ENCODE measurements at regions not wholly inside any gene's neighbourhood (a gene's known extent, or its start where the extent isn't known, plus 50 kb on each side); places are given as distances from the start of the nearest gene placed in this dataset.
A peak's percentile ranks its signal among the peaks of the same experiment; 100 is the strongest.
"Not testable (repeated sequence)": the region's sequence is repeated elsewhere in the genome, so short reads cannot be mapped to it uniquely, and the experiment has no call there.

DNA sequence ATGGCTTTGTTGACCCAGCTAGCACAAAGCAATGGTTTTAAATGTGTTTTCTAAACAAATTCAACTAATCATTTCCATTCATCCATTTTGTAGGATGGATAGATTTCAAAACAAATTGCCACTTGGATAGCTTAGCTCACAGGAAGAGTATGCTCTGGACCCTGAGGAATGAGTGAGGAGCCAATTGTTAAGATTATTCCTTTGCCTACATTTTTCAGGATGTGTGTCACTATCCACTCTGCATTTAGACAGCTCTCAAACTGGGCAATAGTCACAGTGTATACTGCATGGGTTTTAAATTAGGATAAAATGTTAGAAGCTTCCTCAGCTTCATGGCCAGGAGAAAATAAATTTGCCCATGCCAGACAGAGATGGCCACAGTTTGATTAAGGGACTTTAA is 605.6 kb upstream of the TEX47 start:
- DNase-seq (ENCODE audit: low read depth), result no peak

DNA sequence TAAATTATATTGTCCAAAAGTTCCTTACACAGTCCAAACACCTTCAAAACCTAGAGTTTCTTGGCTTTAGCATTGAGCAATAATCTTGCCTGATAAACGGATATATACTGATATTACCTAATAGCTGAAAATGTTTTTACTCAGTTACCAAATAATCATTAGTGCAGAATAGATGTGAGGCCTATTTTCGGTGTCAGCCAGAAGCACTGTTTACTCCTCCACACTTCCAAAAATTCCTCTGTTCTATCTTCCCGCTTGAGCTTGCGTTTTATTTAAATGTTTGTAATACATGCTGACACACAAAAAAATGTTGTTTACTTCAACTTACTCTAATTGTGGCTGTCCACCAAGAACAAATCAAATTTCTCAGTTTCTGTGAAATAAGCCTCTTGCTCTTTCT is 606.2 kb upstream of the TEX47 start:
- DNase-seq (ENCODE audit: low read depth), result no peak

DNA sequence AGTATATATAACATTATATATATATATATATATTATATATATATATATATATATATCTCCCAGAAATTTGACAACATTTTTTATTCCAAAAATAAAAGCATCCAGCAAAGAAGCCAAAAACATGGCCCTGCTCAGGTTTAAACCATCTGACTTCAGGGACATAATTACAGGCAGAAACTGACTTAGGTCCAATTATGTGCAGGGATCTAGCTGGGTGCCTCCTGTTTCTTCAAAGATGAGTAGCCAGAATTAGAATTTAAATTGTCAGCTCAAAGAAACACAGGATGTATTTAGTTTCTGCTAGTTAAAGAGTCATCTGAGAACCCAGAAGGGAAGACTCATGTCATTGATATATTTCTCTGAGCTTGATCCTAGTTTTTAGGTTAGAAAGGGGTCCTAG is 656.4 kb upstream of the TEX47 start:
- no peak for DNase-seq (ENCODE audit: low read depth)

DNA sequence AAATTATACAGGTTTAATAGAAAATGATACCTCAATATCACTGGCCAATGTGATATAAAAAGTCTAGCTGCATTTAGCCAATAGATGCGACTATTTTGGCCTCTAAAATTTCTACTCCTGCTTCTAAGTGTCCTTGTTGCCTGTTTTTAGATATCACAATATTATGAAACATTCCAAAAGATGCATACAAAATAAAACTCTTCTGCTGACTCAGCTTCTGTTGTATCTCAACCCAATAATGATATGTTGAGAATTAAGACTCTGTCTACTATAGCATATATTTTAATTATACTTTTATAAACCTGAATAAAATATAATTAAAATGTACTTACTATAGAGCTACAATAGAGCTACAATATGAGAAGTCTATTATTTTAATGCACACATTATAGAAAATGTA is 661.0 kb upstream of the TEX47 start:
- DNase-seq (ENCODE audit: low read depth), result no peak

DNA sequence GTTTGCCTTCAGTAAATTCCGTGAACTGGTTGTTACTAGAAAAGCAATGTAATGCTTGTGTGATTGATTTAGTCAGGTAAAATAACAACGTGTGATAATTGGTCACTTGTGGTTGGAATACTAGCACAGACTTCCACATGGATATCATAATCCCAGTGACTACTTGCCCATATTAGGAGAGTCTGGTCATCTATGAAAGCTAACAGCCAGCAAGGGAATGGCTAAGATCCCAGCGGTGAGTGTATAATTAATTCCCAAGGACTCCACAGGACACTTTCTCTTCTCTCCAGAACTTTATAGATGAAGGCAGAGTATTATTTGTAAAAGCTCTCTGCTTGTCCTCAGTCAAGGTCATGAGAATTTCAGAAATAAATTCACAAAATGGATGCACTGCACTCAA is 662.6 kb upstream of the TEX47 start:
- DNase-seq (ENCODE audit: low read depth), result no peak

DNA sequence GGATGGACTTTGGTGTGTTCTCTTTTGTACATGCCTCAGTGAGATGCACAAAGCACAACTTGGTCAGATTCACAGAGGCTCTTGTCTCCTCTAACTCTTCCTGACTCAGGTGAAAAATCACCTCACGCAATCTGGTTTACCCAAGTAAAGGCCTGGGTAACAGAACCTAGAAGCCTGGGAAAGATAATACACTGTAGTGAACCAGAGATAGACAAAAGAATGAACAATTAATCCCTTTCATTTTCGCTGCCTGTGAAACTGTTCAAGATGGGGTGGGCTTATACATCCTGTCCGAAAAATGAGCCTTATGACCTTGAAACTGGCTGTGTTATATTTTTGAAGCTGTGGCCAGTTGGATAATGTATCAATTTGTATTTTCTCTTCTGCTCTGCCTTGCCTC is 678.9 kb upstream of the TEX47 start:
- no peak for DNase-seq (ENCODE audit: low read depth)

DNA sequence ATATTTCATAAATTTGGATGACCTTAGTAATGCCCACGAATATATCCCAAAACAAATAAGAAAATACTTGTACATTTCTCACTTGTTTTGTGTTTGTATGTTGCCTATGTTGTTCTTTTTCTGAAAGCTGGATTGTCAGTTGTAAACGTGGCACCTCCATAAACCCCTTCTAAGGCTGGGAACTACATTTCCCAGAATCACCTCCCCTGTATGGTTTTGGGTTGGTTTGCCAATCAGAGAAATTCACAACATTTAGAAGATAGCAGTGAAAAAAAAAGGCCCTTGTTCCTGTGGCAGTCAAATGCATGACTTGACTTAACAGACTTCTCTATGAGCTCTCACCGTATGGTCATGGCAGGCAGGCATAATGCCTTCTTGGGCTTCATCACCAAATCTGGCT is 676.3 kb upstream of the STEAP1 start:
- no peak for DNase-seq (ENCODE audit: low read depth)

DNA sequence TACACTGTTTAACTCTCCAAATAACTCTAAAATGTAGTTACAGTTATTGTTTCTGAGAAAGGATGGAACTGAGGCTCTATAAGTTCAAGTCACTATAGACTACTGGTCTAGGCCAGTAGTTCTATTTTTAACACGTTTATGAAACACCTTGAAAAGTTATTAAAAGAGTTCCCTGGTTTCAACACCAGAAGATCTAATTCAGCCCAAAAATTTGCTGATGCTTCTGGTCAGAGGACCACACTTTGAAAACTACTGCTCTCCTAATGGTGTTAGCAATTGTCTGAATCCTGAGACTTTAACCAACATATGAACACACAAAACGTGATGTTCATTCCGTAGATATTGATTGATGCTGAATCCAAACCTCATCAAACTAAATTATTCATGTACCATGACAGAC is 658.6 kb upstream of the STEAP1 start:
- no peak for DNase-seq (ENCODE audit: low read depth)

DNA sequence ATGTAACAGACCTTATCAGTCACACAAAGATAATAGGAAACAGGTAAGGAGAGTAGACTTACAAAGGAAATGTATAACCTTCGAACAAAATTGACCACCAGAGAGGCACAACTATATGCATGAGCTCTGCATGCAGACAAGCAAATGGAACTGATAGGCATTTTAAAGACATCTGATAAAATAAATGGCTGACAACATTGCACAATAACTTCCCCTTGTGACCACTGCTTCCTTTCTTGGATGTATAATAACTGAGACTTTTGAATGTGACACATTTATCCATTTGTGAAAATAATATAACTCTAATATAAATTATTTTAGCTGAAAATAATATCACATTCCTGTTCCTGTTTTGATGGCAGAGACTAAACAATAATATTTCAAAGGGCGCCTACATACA is 654.2 kb upstream of the STEAP1 start:
- no peak for DNase-seq (ENCODE audit: low read depth)

DNA sequence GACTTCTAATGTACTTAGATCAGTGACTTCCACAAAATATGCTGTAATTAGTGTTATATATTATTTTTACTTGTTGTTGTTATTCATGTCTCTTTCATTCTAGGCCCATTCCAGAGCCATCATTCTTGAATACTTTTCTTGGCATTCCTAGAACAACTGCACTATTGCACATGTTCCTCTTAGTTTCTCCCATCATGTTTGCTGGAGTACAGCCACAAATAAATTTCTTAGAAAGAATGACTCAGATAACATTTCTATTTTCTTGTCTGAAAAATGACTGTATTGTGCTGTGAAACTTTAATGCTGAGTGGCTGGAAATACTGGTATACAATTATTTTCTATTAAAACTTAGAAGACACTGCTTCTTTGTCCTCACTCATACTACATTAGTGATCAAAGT is 651.0 kb upstream of the STEAP1 start:
- no peak for DNase-seq (ENCODE audit: low read depth)

DNA sequence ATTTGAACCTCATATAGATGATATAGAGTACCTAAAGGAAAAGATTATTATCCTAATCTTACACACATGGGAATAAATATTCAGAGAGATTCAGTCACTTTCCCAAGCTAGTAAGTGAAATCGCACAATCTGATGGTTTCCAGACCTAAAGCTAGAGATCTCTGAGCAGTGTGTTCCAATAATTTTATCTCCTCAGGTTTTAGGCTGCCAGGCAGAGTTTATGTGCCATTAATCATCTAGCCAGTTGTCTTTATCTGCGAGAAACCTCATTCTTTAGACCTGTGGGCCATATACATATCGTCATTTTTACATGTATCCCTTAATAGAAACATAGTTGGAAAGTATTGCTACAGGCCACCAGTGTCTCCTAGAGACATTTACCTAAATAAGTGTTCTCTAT is 647.2 kb upstream of the STEAP1 start:
- DNase-seq (ENCODE audit: low read depth), result no peak

DNA sequence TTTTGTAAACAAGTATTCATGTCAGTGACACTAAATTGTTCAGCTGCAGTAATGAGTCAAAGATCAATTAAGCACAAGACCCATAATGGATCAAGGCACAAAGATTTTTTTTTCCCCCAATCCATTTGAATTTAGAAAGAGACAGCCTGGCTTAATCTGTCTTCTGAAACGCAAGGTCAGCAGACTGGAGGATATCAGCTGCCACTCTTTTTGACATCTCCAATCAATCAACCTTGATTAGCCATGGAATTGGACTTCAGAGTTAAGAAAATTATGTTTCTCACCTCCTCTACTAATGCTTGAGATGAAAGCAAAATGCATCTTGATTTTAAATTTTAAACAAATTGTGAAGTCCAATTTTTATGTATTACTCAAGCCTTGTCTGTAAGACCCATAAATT is 642.4 kb upstream of the STEAP1 start:
- DNase-seq (ENCODE audit: low read depth), result no peak

DNA sequence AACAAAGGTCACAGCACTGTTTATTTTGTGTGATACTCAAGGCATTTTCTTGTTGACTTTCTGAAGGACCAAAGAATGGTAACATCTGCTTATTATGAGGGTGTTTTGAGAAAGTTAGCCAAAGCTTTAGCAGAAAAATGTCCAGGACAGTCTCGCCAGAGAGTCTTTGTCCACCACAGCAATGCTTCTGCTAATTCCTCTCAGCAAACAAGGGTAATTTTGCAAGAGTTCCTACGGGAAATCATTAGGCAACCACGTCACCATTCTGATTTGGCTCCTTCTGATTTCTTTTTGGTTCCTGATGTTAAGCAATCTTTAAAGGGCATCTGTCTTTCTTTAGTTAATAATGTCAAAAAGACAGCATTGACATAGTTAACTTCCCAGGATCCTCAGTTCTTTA is 639.3 kb upstream of the STEAP1 start:
- DNase-seq (ENCODE audit: low read depth), result no peak

DNA sequence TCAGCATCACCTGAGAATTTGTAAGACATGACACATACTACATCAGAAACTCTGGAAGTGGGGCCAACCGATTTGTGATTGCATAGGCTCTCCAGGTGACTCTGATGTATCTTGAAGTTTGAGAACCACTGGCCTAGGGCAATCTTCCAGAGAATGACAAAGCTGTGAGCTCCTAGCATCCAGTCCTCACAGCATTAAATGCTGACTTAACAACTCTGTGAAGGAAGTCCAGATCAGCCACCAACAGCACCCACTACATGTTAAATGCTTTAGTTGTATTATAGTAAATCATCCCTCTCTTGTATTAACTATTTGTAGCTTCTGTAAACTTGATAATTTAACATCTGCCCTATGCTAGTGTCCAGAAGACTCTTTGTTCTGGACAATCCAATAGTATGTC is 636.5 kb upstream of the STEAP1 start:
- no peak for DNase-seq (ENCODE audit: low read depth)

DNA sequence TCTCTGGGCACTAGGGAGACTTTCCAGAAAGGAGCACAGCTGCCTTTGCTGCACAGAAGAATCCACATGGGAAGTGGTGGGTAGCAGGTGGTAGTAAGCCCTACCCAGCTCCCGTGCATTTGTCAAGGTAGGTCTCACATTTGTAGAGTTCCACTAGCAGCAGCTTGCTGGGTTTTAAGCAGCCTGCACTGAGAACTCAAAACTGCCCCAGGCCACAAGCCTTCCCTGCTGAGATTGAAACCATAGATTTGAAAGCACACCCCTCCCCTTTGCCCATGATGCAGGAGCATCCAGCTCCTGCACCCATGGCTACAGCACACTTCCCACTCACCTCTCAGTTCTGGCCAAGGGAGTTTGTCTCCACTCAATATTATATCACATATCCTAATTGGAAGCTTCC is 604.5 kb upstream of the STEAP1 start:
- no peak for DNase-seq (ENCODE audit: low read depth)

DNA sequence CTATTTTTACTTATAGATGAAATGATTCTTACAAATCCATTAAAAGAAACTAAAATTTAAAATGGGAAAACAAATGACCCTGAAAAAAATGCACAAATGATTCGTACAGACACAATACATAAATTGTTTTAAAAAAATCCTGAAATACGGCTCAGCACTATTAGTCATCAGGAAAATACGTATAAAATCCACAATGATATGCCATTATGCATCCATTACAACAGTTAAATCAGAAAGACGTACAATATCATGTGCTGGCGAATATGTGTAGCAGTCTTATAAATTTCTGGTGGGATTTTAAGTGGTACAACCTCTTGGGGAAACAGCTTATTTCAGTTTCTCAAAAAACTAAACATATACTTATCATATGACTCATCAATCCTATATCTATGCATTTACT is 600.1 kb upstream of the STEAP1 start:
- no peak for DNase-seq (ENCODE audit: low read depth)

DNA sequence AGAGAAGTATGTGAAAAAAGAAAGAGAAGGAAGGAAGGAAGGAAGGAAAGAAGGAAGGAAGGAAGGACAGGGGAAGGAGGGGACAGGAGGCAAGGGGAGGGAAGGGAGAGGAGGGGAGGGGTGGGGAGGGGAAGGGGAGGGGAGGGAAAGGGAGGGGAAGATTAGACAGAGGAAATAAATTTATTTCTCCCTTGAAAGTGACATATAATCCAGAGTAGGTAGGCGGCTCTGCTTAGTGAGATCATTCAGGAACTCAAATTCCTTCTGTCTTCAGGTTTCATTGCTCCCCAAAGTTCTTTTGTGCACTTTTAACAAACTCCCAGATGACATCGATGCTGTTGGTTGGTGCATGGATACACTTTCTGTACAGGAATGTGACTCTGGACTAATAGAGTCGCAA is 594.7 kb upstream of the STEAP1 start:
- no peak for DNase-seq (ENCODE audit: low read depth)

DNA sequence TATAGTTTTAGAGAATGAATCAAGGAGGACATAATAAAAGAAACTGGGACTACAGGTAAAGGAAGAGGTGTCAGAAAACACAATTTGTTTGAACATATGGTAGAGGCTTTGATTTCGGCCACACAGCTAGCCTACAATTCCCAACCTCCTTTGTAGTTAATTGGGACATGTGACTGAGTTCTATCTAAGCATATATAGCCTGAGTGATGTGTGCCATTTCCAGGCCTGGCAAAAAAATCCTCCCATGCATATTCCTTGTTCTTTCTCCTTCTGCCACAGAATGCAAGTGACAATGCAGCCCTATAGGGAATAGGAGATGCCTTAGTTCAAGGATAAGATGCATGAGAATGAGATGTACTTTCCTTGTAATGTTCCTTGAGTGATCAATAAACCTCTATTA is 590.7 kb upstream of the STEAP1 start:
- DNase-seq (ENCODE audit: low read depth), result no peak

DNA sequence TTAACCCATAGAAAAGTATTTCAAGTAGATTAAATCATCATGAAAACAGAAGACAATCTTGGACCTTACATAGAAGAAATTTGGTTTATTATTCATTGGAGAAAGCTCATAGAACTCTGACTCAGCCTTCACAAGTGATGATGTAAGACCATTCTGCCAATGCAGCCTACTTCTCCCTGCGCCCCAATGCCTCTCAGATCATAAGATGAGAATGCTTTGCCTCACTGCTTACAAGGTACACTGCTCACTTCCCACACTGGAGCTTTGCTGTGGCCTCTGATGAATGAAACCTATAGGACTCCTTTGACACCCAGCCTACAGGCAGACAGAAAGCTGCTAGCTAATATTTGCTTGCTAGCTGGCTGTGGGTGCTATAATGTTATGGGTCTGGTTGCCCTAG is 569.4 kb upstream of the STEAP1 start:
- DNase-seq (ENCODE audit: low read depth), result no peak

DNA sequence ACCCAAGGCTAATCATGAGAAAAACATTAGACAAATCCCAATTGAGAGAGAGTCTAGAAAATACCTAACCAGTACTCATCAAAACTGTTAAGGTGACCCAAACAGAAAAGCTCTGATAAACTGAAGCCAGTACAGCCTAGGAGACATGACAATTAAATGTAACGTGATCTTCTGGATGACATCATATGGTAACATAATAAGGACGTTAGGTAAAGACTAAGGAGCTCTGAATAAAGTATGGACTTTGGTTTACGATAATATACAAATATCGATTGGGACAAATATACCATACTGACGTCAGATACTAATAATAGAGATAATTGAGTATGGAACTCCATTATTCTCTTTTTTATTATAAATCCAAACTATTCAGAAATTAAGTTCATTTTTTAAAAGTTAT is 561.1 kb upstream of the STEAP1 start:
- no peak for DNase-seq (ENCODE audit: low read depth)

DNA sequence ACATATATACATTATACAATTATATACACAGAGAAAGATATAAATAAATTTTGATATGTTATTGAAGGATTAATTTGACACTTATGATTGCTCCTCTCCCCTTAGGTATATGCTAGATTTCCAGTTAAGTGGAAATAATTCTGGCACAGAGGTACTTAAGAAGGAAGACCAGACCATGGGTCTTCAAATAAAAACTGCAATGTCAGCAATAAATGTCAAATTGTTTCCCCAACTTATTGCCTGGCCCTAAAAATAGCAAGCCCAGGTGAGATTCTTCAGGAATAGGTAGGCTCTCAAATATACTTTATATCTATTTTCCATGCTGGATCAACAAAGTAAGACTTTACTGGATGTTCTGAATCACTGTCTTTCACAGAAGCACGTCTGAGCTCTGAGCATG is 551.3 kb upstream of the STEAP1 start:
- no peak for DNase-seq (ENCODE audit: low read depth)

DNA sequence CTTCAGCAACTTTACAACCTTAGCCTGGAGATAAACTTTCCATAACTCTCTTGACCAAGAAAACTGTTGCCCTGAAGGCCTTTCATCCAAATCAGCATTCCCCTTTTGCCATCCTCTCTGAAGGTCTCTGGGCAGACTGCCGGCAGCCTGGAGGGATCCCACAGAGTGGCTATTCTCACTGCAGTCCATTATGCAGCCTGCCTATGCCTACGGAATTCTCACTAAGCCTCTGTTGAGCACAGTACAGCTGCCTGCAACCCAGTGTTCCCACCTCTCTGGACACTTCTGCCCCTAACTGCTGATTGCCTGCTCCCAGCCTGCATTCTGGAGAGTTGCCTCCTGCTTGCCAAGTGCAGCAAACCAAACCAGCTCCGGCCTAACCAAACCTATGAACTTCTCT is 548.9 kb upstream of the STEAP1 start:
- no peak for DNase-seq (ENCODE audit: low read depth)

DNA sequence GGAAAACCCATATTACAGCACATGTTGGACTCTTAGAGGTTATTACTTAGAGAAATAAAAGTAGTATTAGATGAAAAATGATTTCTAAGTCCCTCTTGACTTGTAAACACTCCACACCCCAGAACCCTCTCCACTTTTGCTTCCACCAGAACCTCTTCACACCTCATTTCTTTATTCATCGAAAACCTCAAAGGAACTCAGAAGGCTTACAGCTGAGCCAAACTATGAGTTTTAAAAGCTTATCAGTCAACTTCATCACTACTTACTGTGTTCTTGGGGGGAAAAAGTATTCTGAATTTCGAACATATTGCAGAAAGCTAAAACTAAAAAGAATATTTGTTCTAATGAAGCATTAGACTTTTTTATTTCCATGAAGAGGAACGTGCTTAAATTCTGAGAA is 547.8 kb upstream of the STEAP1 start:
- no peak for DNase-seq (ENCODE audit: low read depth)

DNA sequence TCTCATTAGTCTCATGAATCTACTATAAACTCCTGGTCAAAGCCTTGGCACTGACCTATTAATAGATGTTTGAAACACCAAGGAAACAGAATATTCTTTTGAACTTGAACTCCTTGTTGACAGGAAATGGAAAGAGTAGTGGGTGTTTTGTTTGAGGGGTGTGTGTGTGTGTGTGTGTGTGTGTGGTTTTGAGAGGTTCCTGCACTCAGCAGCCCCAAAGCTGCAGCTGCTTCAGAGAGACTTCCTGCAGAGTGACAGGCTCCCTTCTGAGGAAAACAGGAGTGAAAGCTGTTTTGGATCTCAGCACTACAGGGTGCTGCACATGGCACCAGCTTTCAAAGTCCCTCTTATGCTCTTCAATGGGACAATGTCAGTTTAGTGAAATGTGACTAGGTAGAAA is 546.5 kb upstream of the STEAP1 start:
- peak; percentile 3 for DNase-seq (ENCODE audit: low read depth)

DNA sequence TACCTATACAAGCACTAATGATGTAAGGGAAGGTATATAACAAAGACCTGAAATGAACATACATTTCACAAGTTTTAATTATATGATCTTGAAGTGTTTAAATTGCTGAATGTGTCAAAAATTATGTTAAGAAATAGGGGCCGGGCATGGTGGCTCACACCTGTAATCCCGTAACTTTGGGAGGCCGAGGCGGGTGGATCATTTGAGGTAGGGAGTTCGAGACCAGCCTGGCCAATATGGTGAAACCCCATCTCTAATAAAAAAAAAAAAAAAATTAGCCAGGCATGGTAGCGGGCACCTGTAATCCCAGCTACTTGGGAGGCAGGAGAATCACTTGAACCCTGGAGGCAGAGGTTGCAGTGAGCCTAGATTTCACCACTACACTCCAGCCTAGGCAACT is 537.4 kb upstream of the STEAP1 start:
- not testable (repeated sequence) for DNase-seq (ENCODE audit: low read depth)
